OCI-LY1 (cell line): ENCODE measurements at regions not wholly inside any gene's neighbourhood (a gene's known extent, or its start where the extent isn't known, plus 50 kb on each side); places are given as distances from the start of the nearest gene placed in this dataset.

Experiments used
- H2AFZ ChIP-seq: fragments of 200-600 bp; sonication (generic), shearing (Covaris generic); 2 replicates; pipeline ENCODE4 v1.6.0; 2014; ENCODE audit warnings: antibody characterized with exemption, mild to moderate bottlenecking, low read length
- H3F3A ChIP-seq: fragments of 200-600 bp; sonication (generic), shearing (Covaris generic); 2 replicates; pipeline ENCODE4 v1.6.0; 2014; ENCODE audit warnings: mild to moderate bottlenecking, antibody characterized with exemption, low read length, moderate library complexity; ENCODE audit not compliant: insufficient read depth
- H3K27ac ChIP-seq: fragments of 200-600 bp; sonication (generic); 2 replicates; pipeline ENCODE4 v1.5.1; 2014; ENCODE audit warnings: low read length, mixed run types, mild to moderate bottlenecking, low read depth; ENCODE audit not compliant: poor library complexity, severe bottlenecking
- H3K27me3 ChIP-seq: fragments of 200-600 bp; sonication (generic); 2 replicates; pipeline ENCODE4 v1.6.0; 2014; ENCODE audit warnings: antibody characterized with exemption, mild to moderate bottlenecking, low read length, moderate library complexity; ENCODE audit not compliant: insufficient read depth
- H3K36me3 ChIP-seq: fragments of 200-600 bp; sonication (generic); 2 replicates; pipeline ENCODE4 v1.6.1; 2014; ENCODE audit warnings: mild to moderate bottlenecking, antibody characterized with exemption, low read length, moderate library complexity, mixed read lengths; ENCODE audit not compliant: insufficient read depth
- H3K4me1 ChIP-seq: fragments of 200-600 bp; sonication (generic); 2 replicates; pipeline ENCODE4 v1.5.1; 2014; ENCODE audit warnings: mild to moderate bottlenecking, low read length, moderate library complexity; ENCODE audit not compliant: insufficient read depth, severe bottlenecking
- H3K4me2 ChIP-seq: fragments of 200-600 bp; sonication (generic), shearing (Covaris generic); 2 replicates; pipeline ENCODE4 v1.6.1; 2014; ENCODE audit warnings: low read length
- H3K4me3 ChIP-seq: fragments of 200-600 bp; sonication (generic); 2 replicates; pipeline ENCODE4 v1.5.1; 2014; ENCODE audit warnings: low read length, low read depth, mild to moderate bottlenecking, mixed read lengths; ENCODE audit not compliant: poor library complexity, severe bottlenecking
- H3K79me2 ChIP-seq: fragments of 200-600 bp; shearing (Covaris generic); 2 replicates; pipeline ENCODE4 v1.6.1; 2016; ENCODE audit warnings: mixed run types, low read length, mixed read lengths; ENCODE audit not compliant: insufficient read depth
- H3K9ac ChIP-seq: fragments of 200-600 bp; sonication (generic), shearing (Covaris generic); 2 replicates; pipeline ENCODE4 v1.6.1; 2014; ENCODE audit warnings: mild to moderate bottlenecking, low read length, mixed read lengths
- H3K9me2 ChIP-seq: fragments of 200-600 bp; sonication (generic), shearing (Covaris generic); 2 replicates; pipeline ENCODE4 v1.6.1; 2014; ENCODE audit warnings: low read depth, mild to moderate bottlenecking, low read length, mixed read lengths
- H3K9me3 ChIP-seq: fragments of 200-600 bp; shearing (Covaris generic); 2 replicates; pipeline ENCODE4 v1.6.1; 2014; ENCODE audit warnings: low read length, mixed read lengths
- H4K20me1 ChIP-seq: fragments of 200-600 bp; sonication (generic), shearing (Covaris generic); 2 replicates; pipeline ENCODE4 v1.6.0; 2016; ENCODE audit warnings: mild to moderate bottlenecking, low read length; ENCODE audit not compliant: insufficient read depth
- CTCF ChIP-seq: fragments of 200-600 bp; sonication (generic), shearing (Covaris generic); IDR thresholded peaks from 2 replicates; pipeline ENCODE4 v1.5.1; 2017; ENCODE audit warnings: mild to moderate bottlenecking, antibody characterized with exemption, low read length, moderate library complexity, mixed read lengths
- EZH2 ChIP-seq: fragments of 200-600 bp; sonication (generic), shearing (Covaris generic); IDR thresholded peaks from 2 replicates; pipeline ENCODE4 v1.8.0; 2017; ENCODE audit warnings: borderline replicate concordance, mixed run types, mild to moderate bottlenecking, antibody characterized with exemption, low read length, moderate library complexity, mixed read lengths

GRCh38 chr18:45248240-45248903 is 366.9 kb upstream of the SLC14A2 start:
- no peak overlapping the region for H3K4me3 ChIP-seq
- H2AFZ ChIP-seq, result no peak overlapping the region
- H3F3A ChIP-seq, result no peaks in the 10 kb centered on the region
- H3K9ac ChIP-seq, result no peak overlapping the region
- H3K36me3 ChIP-seq, result no peaks in the 10 kb centered on the region
- TF ChIP-seq CTCF (no peak), EZH2 (no peak)
- no peak overlapping the region for H3K27ac ChIP-seq
- no peaks in the 10 kb centered on the region for H3K9me2 ChIP-seq
- H3K27me3 ChIP-seq, result no peaks in the 10 kb centered on the region; the same call in 1 of the 2 replicates
- H3K4me1 ChIP-seq, result no peaks in the 10 kb centered on the region
- H3K9me3 ChIP-seq, result no peaks in the 10 kb centered on the region
- no peak overlapping the region for H3K4me2 ChIP-seq
- no peaks in the 10 kb centered on the region for H4K20me1 ChIP-seq
- H3K79me2 ChIP-seq, result no peaks in the 10 kb centered on the region

GRCh38 chr18:45249246-45249661 is 366.0 kb upstream of the SLC14A2 start:
- H3K36me3 ChIP-seq, result no peaks in the 10 kb centered on the region
- no peaks in the 10 kb centered on the region for H4K20me1 ChIP-seq
- no peak overlapping the region for H3K4me3 ChIP-seq
- H3F3A ChIP-seq, result no peaks in the 10 kb centered on the region
- H3K79me2 ChIP-seq, result no peaks in the 10 kb centered on the region
- H3K4me1 ChIP-seq, result no peaks in the 10 kb centered on the region
- no peaks in the 10 kb centered on the region for H3K9me3 ChIP-seq
- H3K4me2 ChIP-seq, result no peak overlapping the region
- H3K27me3 ChIP-seq, result no peaks in the 10 kb centered on the region; the same call in 1 of the 2 replicates
- TF ChIP-seq CTCF (no peak), EZH2 (no peak)
- no peak overlapping the region for H3K27ac ChIP-seq
- no peaks in the 10 kb centered on the region for H3K9me2 ChIP-seq
- H3K9ac ChIP-seq, result no peak overlapping the region
- no peak overlapping the region for H2AFZ ChIP-seq

- Histone ChIP-seq H3K4me2 (no peak overlapping the region), H3K79me2 (no peaks in the 10 kb centered on the region), H3K9ac (no peak overlapping the region), H3K4me3 (no peak overlapping the region), H3K27ac (no peak overlapping the region), H3K27me3 (no peaks in the 10 kb centered on the region; the same call in 1 of the 2 replicates), H3K36me3 (no peaks in the 10 kb centered on the region), H4K20me1 (no peaks in the 10 kb centered on the region), H3K9me2 (no peaks in the 10 kb centered on the region), H3K4me1 (no peaks in the 10 kb centered on the region), H3K9me3 (no peaks in the 10 kb centered on the region), H3F3A (no peaks in the 10 kb centered on the region), H2AFZ (no peak overlapping the region)
- TF ChIP-seq EZH2, result no peak
- TF ChIP-seq CTCF, result no peak
Observed at GRCh38 chr18:45250479-45250878, 364.8 kb upstream of the SLC14A2 start.
